Adipocyte (in vitro differentiated cells): ENCODE measurements at regions not wholly inside any gene's neighbourhood (a gene's known extent, or its start where the extent isn't known, plus 50 kb on each side); places are given as distances from the start of the nearest gene placed in this dataset.

ENCODE experiments used
- DNase-seq: peaks from one replicate; pipeline ENCODE4 v3.0.0-alpha.2; 2015; ENCODE audit warnings: low read depth
- H3K27me3 ChIP-seq: replicated peaks from 2 replicates; pipeline ENCODE4 v1.7.0; 2013; ENCODE audit warnings: mild to moderate bottlenecking, low read length, moderate library complexity; ENCODE audit not compliant: control insufficient read depth, insufficient read depth
- H3K36me3 ChIP-seq: 2 replicates; pipeline ENCODE4 v1.7.0; 2013; ENCODE audit warnings: low read length, mild to moderate bottlenecking, moderate library complexity; ENCODE audit not compliant: control insufficient read depth, insufficient read depth, severe bottlenecking
- H3K4me1 ChIP-seq: 2 replicates; pipeline ENCODE4 v1.7.0; 2013; ENCODE audit warnings: mild to moderate bottlenecking, low read length, moderate library complexity; ENCODE audit not compliant: control insufficient read depth, insufficient read depth
- H3K4me3 ChIP-seq: 2 replicates; pipeline ENCODE4 v1.7.0; 2013; ENCODE audit warnings: mild to moderate bottlenecking, low read length, moderate library complexity
- H3K9ac ChIP-seq: 2 replicates; pipeline ENCODE4 v1.7.0; 2013; ENCODE audit warnings: mild to moderate bottlenecking, low read length, moderate library complexity
- H3K9me3 ChIP-seq: 2 replicates; pipeline ENCODE4 v1.7.0; 2013; ENCODE audit warnings: mild to moderate bottlenecking, low read length, moderate library complexity; ENCODE audit not compliant: control insufficient read depth

DNA sequence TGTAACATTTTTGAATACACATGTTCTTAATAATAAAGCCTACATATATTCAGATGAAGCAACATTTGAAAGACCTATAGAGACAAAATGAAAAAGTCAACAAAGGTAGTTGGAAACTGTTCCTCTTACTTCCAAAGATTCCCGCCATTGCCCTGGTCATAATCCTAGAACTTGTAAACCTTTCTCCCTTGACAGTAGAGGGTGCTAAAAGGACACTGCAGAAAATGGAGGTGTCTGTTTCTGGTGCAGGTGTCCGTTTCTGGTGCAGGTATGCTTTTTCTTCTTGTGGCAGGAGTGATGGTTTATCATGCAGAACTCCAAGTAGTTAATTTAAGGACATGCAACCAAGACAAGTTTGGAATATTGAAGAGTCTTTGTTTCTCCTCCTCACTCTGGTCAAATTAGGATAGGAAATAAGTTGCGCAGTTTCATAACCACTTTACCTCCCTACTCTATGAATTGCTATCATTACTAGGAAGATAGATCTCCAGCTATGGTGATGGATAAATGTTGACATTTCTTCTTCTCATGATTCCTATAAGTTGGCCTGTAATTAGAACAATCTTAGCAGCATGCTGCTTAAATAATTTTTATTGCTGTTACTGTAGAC is 56.0 kb upstream of the FAM174A start:
- no peaks in the 10 kb centered on the region for H3K4me1 ChIP-seq
- no peak for DNase-seq

DNA sequence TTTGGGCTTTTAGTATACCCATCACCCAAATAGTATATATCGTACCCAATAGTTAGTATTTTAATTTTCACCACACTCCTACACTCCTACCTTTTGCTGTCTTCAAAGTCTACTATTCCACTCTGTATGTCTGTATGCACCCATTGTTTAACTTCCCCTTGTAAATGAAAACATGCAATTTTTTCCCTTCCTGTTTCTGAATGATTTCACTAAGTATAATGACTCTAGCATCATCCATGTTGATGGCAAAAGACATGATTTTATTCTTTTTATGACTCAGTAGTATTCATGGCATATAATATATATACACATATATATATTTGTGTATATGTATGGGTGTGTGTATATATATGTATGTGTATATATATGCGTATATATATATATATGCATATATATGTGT is 63.1 kb upstream of the FAM174A start:
- no peak for DNase-seq
- Histone ChIP-seq H3K27me3 (no peaks in the 10 kb centered on the region), H3K9me3 (no peaks in the 10 kb centered on the region), H3K36me3 (no peaks in the 10 kb centered on the region), H3K4me1 (no peaks in the 10 kb centered on the region), H3K4me3 (no peak overlapping the region), H3K9ac (no peak overlapping the region)

More for the DNA sequence above, 56.0 kb upstream of the FAM174A start:
- H3K9me3 ChIP-seq = no peaks in the 10 kb centered on the region
- H3K27me3 ChIP-seq = no peaks in the 10 kb centered on the region
- no peak overlapping the region for H3K4me3 ChIP-seq
- no peaks in the 10 kb centered on the region for H3K36me3 ChIP-seq
- no peak overlapping the region for H3K9ac ChIP-seq

DNA sequence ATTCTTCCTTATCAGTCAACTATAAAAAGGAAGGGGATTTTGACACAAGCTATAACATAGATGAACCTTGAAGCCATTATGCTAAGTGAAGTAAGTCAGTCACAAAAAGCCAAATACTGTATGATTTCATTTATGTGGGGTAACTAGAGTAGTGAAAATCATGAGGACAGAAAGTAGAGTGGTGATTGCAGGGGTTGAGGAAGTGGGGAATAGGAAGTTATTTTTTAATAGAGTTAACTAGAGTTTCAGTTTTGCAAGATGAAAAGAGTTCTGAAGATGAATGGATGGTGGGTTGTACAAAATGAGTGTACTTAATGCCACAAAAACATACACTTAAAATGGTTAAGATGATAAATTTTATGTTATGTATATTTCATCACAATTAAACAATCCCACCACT is 65.4 kb upstream of the FAM174A start:
- no peaks in the 10 kb centered on the region for H3K27me3 ChIP-seq
- no peaks in the 10 kb centered on the region for H3K9me3 ChIP-seq
- no peaks in the 10 kb centered on the region for H3K36me3 ChIP-seq
- H3K9ac ChIP-seq = no peak overlapping the region
- H3K4me3 ChIP-seq = no peak overlapping the region
- no peak for DNase-seq
- H3K4me1 ChIP-seq = no peaks in the 10 kb centered on the region

DNA sequence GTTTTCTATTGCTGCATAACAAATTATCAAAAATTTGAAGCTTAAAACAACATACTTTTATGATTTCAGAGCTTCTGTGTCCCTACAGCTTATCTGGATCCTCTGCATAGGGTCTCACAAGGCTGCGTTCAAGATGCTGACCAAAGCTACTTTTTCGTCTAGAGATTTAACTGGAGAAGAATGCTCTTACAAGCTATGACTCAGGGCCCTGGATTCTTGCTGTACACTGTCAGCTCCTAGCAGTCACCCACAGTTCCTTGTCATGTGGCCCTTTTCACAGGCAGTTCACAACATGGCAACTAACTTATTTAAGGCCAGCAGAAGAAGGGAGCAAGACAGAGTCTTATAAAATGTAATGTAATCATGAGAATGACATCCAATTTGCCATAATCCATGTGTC is 70.8 kb upstream of the FAM174A start:
- Histone ChIP-seq H3K4me3 (no peak overlapping the region), H3K4me1 (no peaks in the 10 kb centered on the region)
- DNase-seq = peak; percentile 28

DNA sequence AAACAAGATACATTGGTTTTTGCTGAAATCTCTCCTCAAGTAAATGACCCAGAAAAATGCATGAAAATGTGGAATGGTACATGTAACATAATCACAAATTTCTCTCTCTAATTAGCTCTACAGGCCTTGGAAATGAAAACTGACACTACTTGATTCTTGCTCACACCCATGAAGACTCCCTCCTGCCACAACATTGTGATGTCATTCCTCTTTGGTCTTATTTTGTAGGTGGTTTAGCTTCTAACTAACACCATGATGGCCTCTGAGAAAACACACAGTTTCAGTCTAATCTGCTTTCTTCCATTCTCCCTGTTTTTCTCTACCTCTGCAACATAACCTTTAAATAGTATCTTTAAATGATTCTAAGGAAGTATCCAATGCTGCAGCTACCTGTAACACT is 78.6 kb upstream of the FAM174A start:
- H3K36me3 ChIP-seq = no peaks in the 10 kb centered on the region
- no peaks in the 10 kb centered on the region for H3K27me3 ChIP-seq
- H3K9me3 ChIP-seq = no peaks in the 10 kb centered on the region
- no peak for DNase-seq
- no peak overlapping the region for H3K9ac ChIP-seq
- no peaks in the 10 kb centered on the region for H3K4me1 ChIP-seq
- no peak overlapping the region for H3K4me3 ChIP-seq

More for the DNA sequence above, 70.8 kb upstream of the FAM174A start:
- Histone ChIP-seq H3K36me3 (no peaks in the 10 kb centered on the region), H3K27me3 (no peaks in the 10 kb centered on the region), H3K9ac (no peak overlapping the region), H3K9me3 (no peaks in the 10 kb centered on the region)

DNA sequence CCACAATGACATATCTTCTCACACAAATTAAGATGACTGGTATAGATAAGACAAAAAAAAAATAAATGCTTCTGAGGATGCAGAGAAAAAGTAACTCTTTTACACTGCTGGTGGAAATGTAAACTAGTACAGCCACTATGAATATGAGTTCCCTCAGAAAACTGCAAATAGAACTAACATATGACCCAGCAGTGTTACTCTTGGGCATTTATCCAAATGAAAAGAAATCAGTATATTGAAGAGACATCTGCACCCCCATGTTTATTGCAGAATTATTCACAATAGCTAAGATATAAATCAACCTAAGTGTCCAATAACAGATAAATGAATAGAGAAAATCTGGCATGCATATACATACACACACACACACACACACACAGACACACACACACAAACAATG is 83.0 kb upstream of the FAM174A start:
- Histone ChIP-seq H3K36me3 (no peaks in the 10 kb centered on the region), H3K4me1 (peaks cover 9% of the 10 kb centered on the region), H3K9me3 (no peaks in the 10 kb centered on the region), H3K4me3 (no peak overlapping the region), H3K9ac (no peak overlapping the region), H3K27me3 (no peaks in the 10 kb centered on the region)
- no peak for DNase-seq

DNA sequence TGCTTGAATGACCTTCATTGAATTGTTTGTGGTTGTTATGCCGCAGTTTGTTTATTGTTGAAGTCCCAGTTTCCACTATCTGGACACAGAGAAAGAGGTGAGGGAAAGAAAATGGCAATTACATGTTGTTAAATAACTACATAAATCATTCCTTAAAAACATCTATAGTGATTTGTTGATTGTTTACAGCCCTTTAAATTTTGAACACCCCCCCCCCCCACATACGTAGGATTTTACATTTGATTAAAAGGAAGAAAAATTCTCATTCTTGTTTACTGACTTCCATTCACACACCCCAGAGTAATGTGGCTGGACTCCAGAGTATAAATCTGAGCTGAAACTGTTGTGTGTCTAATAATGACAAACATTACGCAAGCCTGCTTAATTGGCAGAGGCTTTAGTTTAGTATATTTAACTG is 87.1 kb upstream of the FAM174A start:
- H3K4me3 ChIP-seq = no peak overlapping the region
- H3K4me1 ChIP-seq = peaks cover 9% of the 10 kb centered on the region
- no peak for DNase-seq
- no peaks in the 10 kb centered on the region for H3K36me3 ChIP-seq
- H3K9ac ChIP-seq = no peak overlapping the region
- no peaks in the 10 kb centered on the region for H3K9me3 ChIP-seq
- no peaks in the 10 kb centered on the region for H3K27me3 ChIP-seq

DNA sequence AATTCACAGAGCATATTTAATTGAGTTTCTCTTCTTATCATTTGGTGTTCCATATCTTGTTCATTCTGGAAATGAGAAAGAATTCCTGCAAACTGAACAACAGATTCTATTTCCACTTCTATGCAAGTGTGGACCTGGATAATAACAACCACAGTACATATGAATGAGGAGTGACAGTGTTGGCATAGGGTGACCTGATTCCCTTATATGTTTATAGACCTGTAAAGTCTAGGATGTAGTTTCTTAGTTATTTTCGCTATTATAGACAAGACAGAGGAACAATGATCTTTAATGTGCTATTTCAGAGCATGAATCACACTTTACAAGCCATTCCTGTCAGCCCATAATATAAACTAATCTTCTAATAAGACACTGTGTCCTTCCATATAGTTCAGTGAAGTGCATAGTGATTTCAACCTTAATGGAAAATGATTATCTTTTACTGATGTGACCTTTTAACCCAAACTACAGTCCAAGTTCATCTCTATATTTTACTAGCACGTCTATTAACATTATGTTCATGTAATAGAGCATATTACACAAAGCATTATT is 88.2 kb upstream of the FAM174A start:
- Histone ChIP-seq H3K9me3 (no peaks in the 10 kb centered on the region), H3K36me3 (no peaks in the 10 kb centered on the region), H3K27me3 (no peaks in the 10 kb centered on the region), H3K4me3 (no peak overlapping the region), H3K9ac (no peak overlapping the region), H3K4me1 (peaks cover 9% of the 10 kb centered on the region)
- no peak for DNase-seq

DNA sequence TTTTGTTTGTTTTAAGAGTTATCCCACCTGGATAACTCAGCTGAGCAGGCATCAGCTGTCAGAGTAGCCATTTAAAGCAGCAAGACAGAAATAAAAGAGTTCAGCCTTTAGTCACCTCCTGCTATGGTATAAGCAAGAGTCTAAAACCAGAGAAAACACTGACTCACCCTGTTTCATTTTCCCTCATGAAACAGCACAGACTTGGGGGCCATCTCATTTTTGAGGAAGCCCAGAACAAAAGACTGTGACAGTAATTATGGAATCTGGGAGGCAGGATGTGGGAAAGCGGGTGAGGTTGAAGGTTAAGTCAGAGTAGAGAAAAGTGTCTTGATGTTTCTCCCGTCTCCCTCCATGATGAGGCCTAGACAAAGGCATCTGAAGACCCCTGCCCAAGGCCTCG is 90.2 kb upstream of the FAM174A start:
- Histone ChIP-seq H3K27me3 (no peaks in the 10 kb centered on the region), H3K36me3 (no peaks in the 10 kb centered on the region), H3K9me3 (no peaks in the 10 kb centered on the region), H3K9ac (no peak overlapping the region), H3K4me1 (peaks cover 9% of the 10 kb centered on the region), H3K4me3 (no peak overlapping the region)
- no peak for DNase-seq

DNA sequence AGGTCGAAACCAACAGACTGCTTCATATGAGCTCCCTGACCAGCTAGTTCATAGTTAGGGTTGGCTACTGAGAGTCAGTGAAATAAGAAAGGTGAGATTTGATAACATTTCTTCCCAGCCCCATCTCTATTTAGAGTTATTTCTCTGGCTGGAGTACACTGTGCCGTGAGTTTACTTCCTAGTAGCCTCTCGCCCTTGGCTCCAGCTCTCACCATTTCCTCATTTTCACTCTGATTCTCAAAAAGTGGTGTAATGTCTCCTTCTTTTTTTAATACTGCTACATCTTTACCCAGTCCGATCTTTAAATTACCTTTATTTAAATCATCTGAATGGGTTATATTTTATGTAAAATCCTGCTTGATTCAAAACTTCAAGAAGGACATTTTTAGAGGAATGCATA is 100.4 kb upstream of the FAM174A start:
- DNase-seq = no peak
- no peaks in the 10 kb centered on the region for H3K4me1 ChIP-seq
- no peak overlapping the region for H3K9ac ChIP-seq
- no peaks in the 10 kb centered on the region for H3K27me3 ChIP-seq
- no peaks in the 10 kb centered on the region for H3K9me3 ChIP-seq
- no peaks in the 10 kb centered on the region for H3K36me3 ChIP-seq
- no peak overlapping the region for H3K4me3 ChIP-seq

DNA sequence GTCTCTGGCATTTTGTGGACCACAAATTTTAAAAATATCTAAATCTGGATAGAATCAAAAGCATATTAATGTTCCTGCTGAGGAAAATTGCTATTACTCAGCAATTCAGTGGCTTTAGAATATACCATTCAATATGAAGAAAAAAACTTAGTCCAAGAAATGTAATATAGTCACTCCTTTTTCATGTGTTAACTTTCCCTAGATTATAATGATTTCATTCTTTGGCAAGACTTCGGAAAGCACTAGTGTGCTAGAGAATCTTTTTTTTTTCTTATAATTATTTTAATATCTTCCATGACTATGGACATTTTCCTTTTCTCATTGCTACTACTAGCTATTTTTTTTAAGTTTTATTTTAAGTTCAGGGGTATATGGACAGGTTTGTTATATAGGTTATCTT is 102.4 kb upstream of the FAM174A start:
- no peak for DNase-seq
- no peaks in the 10 kb centered on the region for H3K4me1 ChIP-seq
- H3K9ac ChIP-seq = no peak overlapping the region
- H3K4me3 ChIP-seq = no peak overlapping the region
- H3K36me3 ChIP-seq = no peaks in the 10 kb centered on the region
- H3K9me3 ChIP-seq = no peaks in the 10 kb centered on the region
- H3K27me3 ChIP-seq = no peaks in the 10 kb centered on the region
